Activated naive CD8-positive, alpha-beta T cell treated with anti-CD3 and anti-CD28 coated beads, Interleukin-2, amount 10 ng/mL, durations not matched to agents 7 days and 5 days (primary cell): ENCODE measurements at regions not wholly inside any gene's neighbourhood (a gene's known extent, or its start where the extent isn't known, plus 50 kb on each side); places are given as distances from the start of the nearest gene placed in this dataset.
"Not testable (repeated sequence)": the region's sequence is repeated elsewhere in the genome, so short reads cannot be mapped to it uniquely, and the experiment has no call there.

ENCODE experiments used
- ATAC-seq: fragments of 150-1000 bp; cut with Tn5 transposase; one replicate; pipeline ENCODE4 v1.10.0; 2021; ENCODE audit warnings: low read depth, moderate library complexity
- POLR2A ChIA-PET: fragments of 350-600 bp; sonication (Branson Sonifier 250); formaldehyde crosslinking; loops from one replicate; lab custom pipeline; 2021; ENCODE audit warnings: antibody characterized with exemption; lab: Charles Lee
- DNase-seq: peaks from one replicate; pipeline ENCODE4 v3.0.0; 2021
- H3K27ac Mint-ChIP-seq: one replicate; pipeline ENCODE4 v1.8.0; 2022; ENCODE audit warnings: mild to moderate bottlenecking, mixed read lengths
- H3K27me3 Mint-ChIP-seq: one replicate; pipeline ENCODE4 v1.8.0; 2022; ENCODE audit warnings: mild to moderate bottlenecking, moderate library complexity, mixed read lengths
- H3K36me3 Mint-ChIP-seq: one replicate; pipeline ENCODE4 v1.8.0; 2021; ENCODE audit warnings: mild to moderate bottlenecking, mixed read lengths
- H3K4me1 Mint-ChIP-seq: one replicate; pipeline ENCODE4 v1.8.0; 2021; ENCODE audit warnings: mixed read lengths
- H3K4me3 Mint-ChIP-seq: one replicate; pipeline ENCODE4 v1.8.0; 2022; ENCODE audit warnings: mild to moderate bottlenecking, moderate library complexity, mixed read lengths
- H3K9me3 Mint-ChIP-seq: one replicate; pipeline ENCODE4 v1.8.0; 2021; ENCODE audit warnings: mixed read lengths

GRCh38 chr6:100322886-100323285 is 141.8 kb downstream of the SIM1 start:
- no peaks in the 10 kb centered on the region for H3K4me1 Mint-ChIP-seq
- POLR2A ChIA-PET = no interaction called here
- DNase-seq (no peak), ATAC-seq (no peak)
- H3K9me3 Mint-ChIP-seq = peaks cover 2% of the 10 kb centered on the region
- H3K36me3 Mint-ChIP-seq = no peaks in the 10 kb centered on the region
- no peaks in the 10 kb centered on the region for H3K27me3 Mint-ChIP-seq
- H3K4me3 Mint-ChIP-seq = no peak overlapping the region
- H3K27ac Mint-ChIP-seq = no peak overlapping the region

- DNase-seq (no peak), ATAC-seq (no peak)
- H3K9me3 Mint-ChIP-seq = peaks cover 2% of the 10 kb centered on the region
- H3K27me3 Mint-ChIP-seq = no peaks in the 10 kb centered on the region
- POLR2A ChIA-PET = no interaction called here
- H3K36me3 Mint-ChIP-seq = no peaks in the 10 kb centered on the region
- no peak overlapping the region for H3K27ac Mint-ChIP-seq
- no peak overlapping the region for H3K4me3 Mint-ChIP-seq
- H3K4me1 Mint-ChIP-seq = no peaks in the 10 kb centered on the region
Measured at GRCh38 chr6:100320686-100321085, 144.0 kb downstream of the SIM1 start.

- H3K9me3 Mint-ChIP-seq = no peaks in the 10 kb centered on the region
- no peaks in the 10 kb centered on the region for H3K36me3 Mint-ChIP-seq
- ATAC-seq = no peak
- DNase-seq = no peak
- no peak overlapping the region for H3K27ac Mint-ChIP-seq
- POLR2A ChIA-PET = no interaction called here
- no peak overlapping the region for H3K4me3 Mint-ChIP-seq
- H3K27me3 Mint-ChIP-seq = no peaks in the 10 kb centered on the region
- no peaks in the 10 kb centered on the region for H3K4me1 Mint-ChIP-seq
Measured at GRCh38 chr6:100317031-100317430, 147.7 kb downstream of the SIM1 start.

DNA sequence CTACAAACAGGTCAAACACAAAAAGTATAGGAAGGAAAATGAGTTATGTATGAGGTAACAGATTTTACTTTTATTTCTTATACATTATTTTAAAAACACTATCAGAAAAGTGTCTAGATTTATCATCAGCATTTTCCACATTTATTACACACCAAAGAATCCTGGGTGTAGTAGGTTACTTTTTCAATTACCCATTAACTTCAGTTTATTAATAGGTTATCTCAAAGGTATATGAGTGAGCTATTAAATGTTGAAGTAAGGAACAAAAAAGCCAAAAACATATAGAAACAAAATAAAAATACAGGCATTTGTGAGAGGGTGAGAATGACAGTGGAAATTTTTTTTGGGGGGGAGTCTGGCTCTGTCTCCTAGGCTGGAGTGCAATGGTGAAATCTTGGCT is 150.5 kb downstream of the SIM1 start:
- Mint-ChIP-seq H3K4me1 (no peaks in the 10 kb centered on the region), H3K4me3 (no peak overlapping the region), H3K9me3 (no peaks in the 10 kb centered on the region), H3K27ac (no peak overlapping the region), H3K27me3 (no peaks in the 10 kb centered on the region), H3K36me3 (no peaks in the 10 kb centered on the region)
- POLR2A ChIA-PET = no interaction called here
- ATAC-seq (no peak), DNase-seq (no peak)

DNA sequence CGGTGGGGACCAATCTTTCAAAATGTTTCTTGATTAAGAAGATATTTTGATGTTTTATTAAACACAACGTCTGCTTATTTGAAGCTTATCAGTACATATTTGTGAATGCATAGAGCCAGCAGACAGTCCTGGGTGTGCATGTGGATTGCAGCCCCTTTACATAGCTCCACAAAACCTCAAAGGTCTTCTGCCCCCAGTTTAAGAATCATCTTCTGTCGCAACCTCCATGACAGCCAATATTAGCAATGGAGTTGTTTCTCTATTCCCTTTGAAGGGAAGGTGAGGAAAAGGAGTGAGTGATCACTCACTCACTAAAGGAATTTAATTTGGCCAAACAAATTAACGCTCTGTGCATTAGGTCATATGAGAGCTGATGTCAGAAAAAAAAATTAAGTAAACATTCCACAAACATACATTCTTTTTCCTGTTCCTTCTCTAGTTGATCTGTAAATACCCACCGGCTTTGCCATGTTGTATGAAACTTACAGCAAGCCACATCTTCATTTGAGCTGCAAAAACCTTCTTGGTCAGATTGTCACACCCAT is 152.9 kb downstream of the SIM1 start:
- POLR2A ChIA-PET = no interaction called here
- Mint-ChIP-seq H3K4me3 (no peak overlapping the region), H3K9me3 (no peaks in the 10 kb centered on the region), H3K36me3 (no peaks in the 10 kb centered on the region), H3K4me1 (no peaks in the 10 kb centered on the region), H3K27ac (no peak overlapping the region), H3K27me3 (no peaks in the 10 kb centered on the region)
- no peak for DNase-seq
- ATAC-seq = no peak

DNA sequence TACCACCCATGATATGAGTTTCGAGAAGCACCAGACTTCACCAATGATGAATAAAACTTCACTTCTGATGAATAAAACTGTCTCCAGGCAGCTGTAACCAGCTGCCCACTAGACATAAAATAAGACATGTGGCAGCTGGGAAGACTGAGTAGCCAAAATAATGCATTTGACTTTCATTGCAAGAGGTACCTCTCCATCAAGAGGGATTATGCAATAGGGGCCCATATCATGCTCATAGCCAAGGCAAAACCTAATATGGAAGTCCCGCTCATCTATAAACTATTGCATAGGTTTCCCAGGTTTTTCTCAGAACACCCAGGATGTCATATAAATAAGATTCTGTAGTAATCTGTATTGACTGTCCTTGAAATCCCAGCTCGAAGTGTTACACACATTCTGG is 155.5 kb downstream of the SIM1 start:
- no peaks in the 10 kb centered on the region for H3K9me3 Mint-ChIP-seq
- ATAC-seq (no peak), DNase-seq (no peak)
- H3K27me3 Mint-ChIP-seq = peaks cover 2% of the 10 kb centered on the region
- H3K36me3 Mint-ChIP-seq = no peaks in the 10 kb centered on the region
- POLR2A ChIA-PET = no interaction called here
- no peaks in the 10 kb centered on the region for H3K4me1 Mint-ChIP-seq
- H3K4me3 Mint-ChIP-seq = no peak overlapping the region
- H3K27ac Mint-ChIP-seq = no peak overlapping the region

DNA sequence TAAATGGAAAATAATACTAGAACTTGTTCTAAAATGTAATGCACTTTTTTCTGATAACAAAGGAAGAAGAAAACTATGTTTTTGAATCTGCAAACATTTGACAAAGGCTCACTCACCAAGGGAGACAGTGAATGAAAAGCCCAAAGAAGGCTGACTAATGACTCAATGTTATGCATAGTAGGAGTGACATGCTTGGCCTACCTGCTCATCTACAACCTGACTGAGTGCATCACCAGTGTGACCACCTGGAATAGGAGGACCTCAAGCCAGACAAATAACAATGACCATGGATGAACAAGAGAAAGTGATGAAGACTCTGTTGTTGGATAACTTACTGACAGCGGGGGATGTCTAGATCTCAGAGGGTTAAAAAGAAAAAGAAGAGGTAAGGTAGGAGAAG is 157.2 kb downstream of the SIM1 start:
- POLR2A ChIA-PET = no interaction called here
- Mint-ChIP-seq H3K27me3 (peaks cover 2% of the 10 kb centered on the region), H3K4me1 (no peaks in the 10 kb centered on the region), H3K4me3 (no peak overlapping the region), H3K36me3 (no peaks in the 10 kb centered on the region), H3K27ac (no peak overlapping the region), H3K9me3 (no peaks in the 10 kb centered on the region)
- DNase-seq (no peak), ATAC-seq (no peak)

GRCh38 chr6:100305209-100305869 is 159.4 kb downstream of the SIM1 start:
- no peak overlapping the region for H3K4me3 Mint-ChIP-seq
- H3K9me3 Mint-ChIP-seq = no peaks in the 10 kb centered on the region
- H3K27ac Mint-ChIP-seq = no peak overlapping the region
- H3K27me3 Mint-ChIP-seq = peaks cover 2% of the 10 kb centered on the region
- POLR2A ChIA-PET = no interaction called here
- ATAC-seq (no peak), DNase-seq (no peak)
- H3K4me1 Mint-ChIP-seq = no peaks in the 10 kb centered on the region
- no peaks in the 10 kb centered on the region for H3K36me3 Mint-ChIP-seq

GRCh38 chr6:100304575-100304974 is 160.1 kb downstream of the SIM1 start:
- no peaks in the 10 kb centered on the region for H3K9me3 Mint-ChIP-seq
- H3K36me3 Mint-ChIP-seq = no peaks in the 10 kb centered on the region
- no peak overlapping the region for H3K27ac Mint-ChIP-seq
- no peaks in the 10 kb centered on the region for H3K4me1 Mint-ChIP-seq
- no peak overlapping the region for H3K4me3 Mint-ChIP-seq
- DNase-seq = no peak
- POLR2A ChIA-PET = no interaction called here
- peaks cover 2% of the 10 kb centered on the region for H3K27me3 Mint-ChIP-seq
- ATAC-seq = no peak

GRCh38 chr6:100301731-100302130 is 163.0 kb downstream of the SIM1 start:
- Mint-ChIP-seq H3K4me3 (no peak overlapping the region), H3K36me3 (no peaks in the 10 kb centered on the region), H3K27ac (no peak overlapping the region), H3K27me3 (peaks cover 2% of the 10 kb centered on the region), H3K9me3 (no peaks in the 10 kb centered on the region), H3K4me1 (no peaks in the 10 kb centered on the region)
- DNase-seq (no peak), ATAC-seq (no peak)
- POLR2A ChIA-PET = no interaction called here

GRCh38 chr6:100300221-100300736 is 164.4 kb downstream of the SIM1 start:
- Mint-ChIP-seq H3K4me3 (no peak overlapping the region), H3K27ac (no peak overlapping the region), H3K4me1 (no peaks in the 10 kb centered on the region), H3K9me3 (no peaks in the 10 kb centered on the region), H3K27me3 (peaks cover 2% of the 10 kb centered on the region), H3K36me3 (no peaks in the 10 kb centered on the region)
- DNase-seq (no peak), ATAC-seq (no peak)
- POLR2A ChIA-PET = no interaction called here

DNA sequence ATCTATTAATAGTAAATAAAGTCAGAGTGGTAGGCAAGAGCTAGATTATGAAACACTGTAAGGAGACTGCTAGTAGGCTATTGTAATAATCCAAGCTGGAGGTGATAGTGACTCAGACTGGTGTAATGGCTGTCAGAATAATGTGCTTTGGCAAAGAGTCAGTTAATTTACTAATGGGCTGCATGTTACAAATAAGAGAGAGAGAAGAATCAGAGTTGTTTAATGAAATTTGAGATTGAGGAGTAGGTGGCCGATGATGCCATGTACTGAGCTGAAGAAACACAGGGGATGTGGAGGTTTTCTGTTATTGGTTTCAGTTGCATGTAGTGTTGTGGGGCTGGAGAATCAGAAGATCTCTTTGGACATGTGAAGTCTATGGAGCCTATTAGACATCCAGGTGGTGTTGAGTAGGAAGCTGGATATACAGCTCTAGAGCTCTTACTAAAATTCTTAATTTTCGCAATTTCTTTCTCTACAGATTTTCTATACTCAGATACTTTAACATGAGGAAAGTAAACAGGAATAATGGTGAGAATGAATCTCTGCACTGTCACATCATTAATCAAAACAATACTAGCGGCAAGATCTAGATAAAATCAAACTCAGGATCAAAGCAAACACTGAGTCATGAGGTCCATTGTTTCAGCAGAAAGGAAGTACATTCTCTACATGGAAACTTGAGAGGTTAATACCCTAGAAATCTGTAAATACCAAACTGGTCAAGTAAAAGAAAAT is 167.7 kb downstream of the SIM1 start:
- Mint-ChIP-seq H3K27me3 (no peaks in the 10 kb centered on the region), H3K4me1 (no peaks in the 10 kb centered on the region)
- ATAC-seq = no peak

GRCh38 chr6:100295172-100295571 is 169.5 kb downstream of the SIM1 start:
- POLR2A ChIA-PET, H3K9me3 Mint-ChIP-seq, H3K27ac Mint-ChIP-seq, ATAC-seq, H3K4me1 Mint-ChIP-seq, H3K4me3 Mint-ChIP-seq, H3K36me3 Mint-ChIP-seq, DNase-seq, H3K27me3 Mint-ChIP-seq: not testable (repeated sequence)

More for the DNA sequence above, 167.7 kb downstream of the SIM1 start:
- Mint-ChIP-seq H3K36me3 (no peaks in the 10 kb centered on the region), H3K4me3 (no peak overlapping the region), H3K9me3 (no peaks in the 10 kb centered on the region), H3K27ac (no peak overlapping the region)
- no peak for DNase-seq
- POLR2A ChIA-PET = no interaction called here

GRCh38 chr6:100289285-100289684 is 175.4 kb downstream of the SIM1 start:
- POLR2A ChIA-PET = no interaction called here

More at GRCh38 chr6:100289285-100289684, 175.4 kb downstream of the SIM1 start:
- Mint-ChIP-seq H3K4me1 (no peaks in the 10 kb centered on the region), H3K27me3 (no peaks in the 10 kb centered on the region), H3K27ac (no peak overlapping the region), H3K4me3 (no peak overlapping the region), H3K9me3 (no peaks in the 10 kb centered on the region), H3K36me3 (no peaks in the 10 kb centered on the region)
- ATAC-seq (no peak), DNase-seq (no peak)
